ENCODE measurements at regions not wholly inside any gene's neighbourhood (a gene's known extent, or its start where the extent isn't known, plus 50 kb on each side); places are given as distances from the start of the nearest gene placed in this dataset.

- TF ChIP-seq CTCF (conservative IDR thresholded peaks at IDR 0.05), result no peak
- TF ChIP-seq ZFX (IDR thresholded peaks at IDR 0.05), result no peak
These were observed 199.7 kb upstream of the MAMLD1 start for GRCh38 chrX:150163221-150163930.

Measured in C4-2B (cell line).